ENCODE measurements at regions not wholly inside any gene's neighbourhood (a gene's known extent, or its start where the extent isn't known, plus 50 kb on each side); places are given as distances from the start of the nearest gene placed in this dataset.

DNA sequence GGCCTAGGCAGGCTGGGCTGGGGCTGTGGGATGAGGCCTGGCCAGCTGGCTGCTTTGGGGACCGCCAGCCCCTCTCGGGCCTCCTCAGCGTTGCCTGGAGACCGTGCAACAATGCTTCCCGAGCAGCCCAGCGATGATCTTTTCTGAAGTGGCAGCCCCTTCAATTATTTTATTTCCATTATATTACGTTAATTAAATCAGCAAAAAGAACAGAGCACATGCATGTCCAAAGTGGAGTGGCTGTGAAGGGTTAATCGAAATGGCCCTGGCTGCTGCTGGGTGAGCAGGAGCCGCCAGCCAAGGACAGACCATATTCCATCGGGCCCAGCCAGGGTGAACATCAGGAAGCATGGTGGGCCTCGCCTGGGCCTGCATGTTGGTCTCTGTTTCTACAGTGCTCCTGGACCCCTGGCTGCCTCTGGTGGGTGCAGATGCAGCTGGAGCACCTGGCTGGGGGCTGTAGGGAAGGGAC, 245.5 kb downstream of the MYCN start:
- TF ChIP-seq, protein P1, sequence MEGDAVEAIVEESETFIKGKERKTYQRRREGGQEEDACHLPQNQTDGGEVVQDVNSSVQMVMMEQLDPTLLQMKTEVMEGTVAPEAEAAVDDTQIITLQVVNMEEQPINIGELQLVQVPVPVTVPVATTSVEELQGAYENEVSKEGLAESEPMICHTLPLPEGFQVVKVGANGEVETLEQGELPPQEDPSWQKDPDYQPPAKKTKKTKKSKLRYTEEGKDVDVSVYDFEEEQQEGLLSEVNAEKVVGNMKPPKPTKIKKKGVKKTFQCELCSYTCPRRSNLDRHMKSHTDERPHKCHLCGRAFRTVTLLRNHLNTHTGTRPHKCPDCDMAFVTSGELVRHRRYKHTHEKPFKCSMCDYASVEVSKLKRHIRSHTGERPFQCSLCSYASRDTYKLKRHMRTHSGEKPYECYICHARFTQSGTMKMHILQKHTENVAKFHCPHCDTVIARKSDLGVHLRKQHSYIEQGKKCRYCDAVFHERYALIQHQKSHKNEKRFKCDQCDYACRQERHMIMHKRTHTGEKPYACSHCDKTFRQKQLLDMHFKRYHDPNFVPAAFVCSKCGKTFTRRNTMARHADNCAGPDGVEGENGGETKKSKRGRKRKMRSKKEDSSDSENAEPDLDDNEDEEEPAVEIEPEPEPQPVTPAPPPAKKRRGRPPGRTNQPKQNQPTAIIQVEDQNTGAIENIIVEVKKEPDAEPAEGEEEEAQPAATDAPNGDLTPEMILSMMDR (IDR thresholded peaks at IDR 0.05): no peak
- TF ChIP-seq ZFX (IDR thresholded peaks at IDR 0.05; ENCODE audit: borderline replicate concordance): no peak

All from 22Rv1 (cell line).